ENCODE measurements at regions not wholly inside any gene's neighbourhood (a gene's known extent, or its start where the extent isn't known, plus 50 kb on each side); places are given as distances from the start of the nearest gene placed in this dataset.

GRCh38 chr5:87671146-87671545, 258.4 kb upstream of the CCNH start (continued):
- TF ChIP-seq WHSC1 (IDR thresholded peaks at IDR 0.05; ENCODE audit: low read length): no peak

DNA sequence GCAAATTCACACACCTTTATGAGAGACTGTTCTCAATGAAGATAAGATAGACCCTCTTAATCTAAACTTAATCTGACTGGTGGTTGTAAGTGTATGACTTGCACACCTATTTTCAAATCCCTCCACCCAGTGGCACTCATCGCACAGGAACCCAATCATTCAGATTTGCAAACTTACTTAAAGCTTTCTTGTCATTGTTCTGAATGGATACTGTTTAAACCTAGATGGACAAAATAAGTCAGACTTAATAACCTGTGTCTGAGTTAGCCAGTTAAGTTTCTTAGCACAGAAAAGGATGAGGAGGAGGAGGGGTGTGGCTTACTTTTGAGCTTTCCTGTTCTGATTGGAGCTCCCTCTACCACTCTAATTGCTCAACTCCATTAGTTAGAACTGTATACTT, 252.4 kb upstream of the CCNH start:
- FAIRE-seq: no peak
- Histone ChIP-seq H3K9me3 (replicated peaks; ENCODE audit: control insufficient read depth, insufficient read depth, low read depth, low read length) (no peaks in the 10 kb centered on the region; the same call in 1 of the 2 replicates), H3K4me1 (replicated peaks in 1 of 2; ENCODE audit: control insufficient read depth in 2 of 2, insufficient read depth in 2 of 2, low read length in 2 of 2) (no peaks in the 10 kb centered on the region), H2AFZ (ENCODE audit: low read depth, low read length) (no peak overlapping the region), H3K4me3 (no peak overlapping the region), H3K27me3 (ENCODE audit: control insufficient read depth in 2 of 2, insufficient read depth in 2 of 2, low read length in 2 of 2) (no peaks in the 10 kb centered on the region), H3K9me1 (ENCODE audit: control insufficient read depth, insufficient read depth, low read length) (no peaks in the 10 kb centered on the region), H3K27ac (ENCODE audit: extremely low read depth, low read depth, low read length) (no peak overlapping the region), H3K9ac (ENCODE audit: insufficient read depth in 1 of 2, low read depth in 2 of 2, low read length in 2 of 2) (no peak overlapping the region), H4K20me1 (replicated peaks; ENCODE audit: control insufficient read depth, insufficient read depth, low read length) (no peaks in the 10 kb centered on the region), H3K4me2 (ENCODE audit: insufficient read depth, low read length) (no peak overlapping the region), H3K79me2 (ENCODE audit: control insufficient read depth, insufficient read depth, low read length) (no peaks in the 10 kb centered on the region), H3K36me3 (ENCODE audit: control insufficient read depth, insufficient read depth, low read length) (no peaks in the 10 kb centered on the region)
- intact Hi-C loops (cut with micrococcal nuclease) (no loop called here), in situ Hi-C loops (cut with MboI) (no loop called here)
- ChIA-PET CTCF (ENCODE audit: low intra/inter-chr PET ratio) (no interaction called here), POLR2A (no interaction called here)
- no peak for DNase-seq (ENCODE audit: extremely low read depth in 1 of 4, low spot score in 3 of 4)
- ATAC-seq: no peak
- no TSS peak for BruUV-seq (replicated peaks)
- WGBS (ENCODE audit: insufficient coverage, low coverage, missing lambda C conversion rate): 0% methylated on average over 1 of the region's 1 CpG
- TF ChIP-seq HDGF (IDR thresholded peaks at IDR 0.05) (no peak), RBBP5 (IDR thresholded peaks at IDR 0.05; ENCODE audit: borderline replicate concordance, insufficient read depth, low read length, poor library complexity, severe bottlenecking) (no peak), ZNF77 (CRISPR knock-in tag; IDR thresholded peaks at IDR 0.05) (no peak), ELK3 (CRISPR knock-in tag; IDR thresholded peaks at IDR 0.05) (no peak), HDAC1 (IDR thresholded peaks at IDR 0.05) (no peak), SMAD3 (CRISPR knock-in tag; conservative IDR thresholded peaks at IDR 0.05) (no peak), ZNF583 (CRISPR knock-in tag; IDR thresholded peaks at IDR 0.05) (no peak), TRIM24 (IDR thresholded peaks at IDR 0.05) (no peak), HDAC2 (IDR thresholded peaks at IDR 0.05) (no peak)
- TF ChIP-seq, protein P1, sequence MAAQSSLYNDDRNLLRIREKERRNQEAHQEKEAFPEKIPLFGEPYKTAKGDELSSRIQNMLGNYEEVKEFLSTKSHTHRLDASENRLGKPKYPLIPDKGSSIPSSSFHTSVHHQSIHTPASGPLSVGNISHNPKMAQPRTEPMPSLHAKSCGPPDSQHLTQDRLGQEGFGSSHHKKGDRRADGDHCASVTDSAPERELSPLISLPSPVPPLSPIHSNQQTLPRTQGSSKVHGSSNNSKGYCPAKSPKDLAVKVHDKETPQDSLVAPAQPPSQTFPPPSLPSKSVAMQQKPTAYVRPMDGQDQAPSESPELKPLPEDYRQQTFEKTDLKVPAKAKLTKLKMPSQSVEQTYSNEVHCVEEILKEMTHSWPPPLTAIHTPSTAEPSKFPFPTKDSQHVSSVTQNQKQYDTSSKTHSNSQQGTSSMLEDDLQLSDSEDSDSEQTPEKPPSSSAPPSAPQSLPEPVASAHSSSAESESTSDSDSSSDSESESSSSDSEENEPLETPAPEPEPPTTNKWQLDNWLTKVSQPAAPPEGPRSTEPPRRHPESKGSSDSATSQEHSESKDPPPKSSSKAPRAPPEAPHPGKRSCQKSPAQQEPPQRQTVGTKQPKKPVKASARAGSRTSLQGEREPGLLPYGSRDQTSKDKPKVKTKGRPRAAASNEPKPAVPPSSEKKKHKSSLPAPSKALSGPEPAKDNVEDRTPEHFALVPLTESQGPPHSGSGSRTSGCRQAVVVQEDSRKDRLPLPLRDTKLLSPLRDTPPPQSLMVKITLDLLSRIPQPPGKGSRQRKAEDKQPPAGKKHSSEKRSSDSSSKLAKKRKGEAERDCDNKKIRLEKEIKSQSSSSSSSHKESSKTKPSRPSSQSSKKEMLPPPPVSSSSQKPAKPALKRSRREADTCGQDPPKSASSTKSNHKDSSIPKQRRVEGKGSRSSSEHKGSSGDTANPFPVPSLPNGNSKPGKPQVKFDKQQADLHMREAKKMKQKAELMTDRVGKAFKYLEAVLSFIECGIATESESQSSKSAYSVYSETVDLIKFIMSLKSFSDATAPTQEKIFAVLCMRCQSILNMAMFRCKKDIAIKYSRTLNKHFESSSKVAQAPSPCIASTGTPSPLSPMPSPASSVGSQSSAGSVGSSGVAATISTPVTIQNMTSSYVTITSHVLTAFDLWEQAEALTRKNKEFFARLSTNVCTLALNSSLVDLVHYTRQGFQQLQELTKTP (IDR thresholded peaks at IDR 0.05; ENCODE audit: low read depth in 1 of 2, partially characterized antibody in 2 of 2): no peak
- TF ChIP-seq, protein P2, sequence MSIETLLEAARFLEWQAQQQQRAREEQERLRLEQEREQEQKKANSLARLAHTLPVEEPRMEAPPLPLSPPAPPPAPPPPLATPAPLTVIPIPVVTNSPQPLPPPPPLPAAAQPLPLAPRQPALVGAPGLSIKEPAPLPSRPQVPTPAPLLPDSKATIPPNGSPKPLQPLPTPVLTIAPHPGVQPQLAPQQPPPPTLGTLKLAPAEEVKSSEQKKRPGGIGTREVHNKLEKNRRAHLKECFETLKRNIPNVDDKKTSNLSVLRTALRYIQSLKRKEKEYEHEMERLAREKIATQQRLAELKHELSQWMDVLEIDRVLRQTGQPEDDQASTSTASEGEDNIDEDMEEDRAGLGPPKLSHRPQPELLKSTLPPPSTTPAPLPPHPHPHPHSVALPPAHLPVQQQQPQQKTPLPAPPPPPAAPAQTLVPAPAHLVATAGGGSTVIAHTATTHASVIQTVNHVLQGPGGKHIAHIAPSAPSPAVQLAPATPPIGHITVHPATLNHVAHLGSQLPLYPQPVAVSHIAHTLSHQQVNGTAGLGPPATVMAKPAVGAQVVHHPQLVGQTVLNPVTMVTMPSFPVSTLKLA (conservative IDR thresholded peaks at IDR 0.05): no peak
- TF ChIP-seq, protein P3, sequence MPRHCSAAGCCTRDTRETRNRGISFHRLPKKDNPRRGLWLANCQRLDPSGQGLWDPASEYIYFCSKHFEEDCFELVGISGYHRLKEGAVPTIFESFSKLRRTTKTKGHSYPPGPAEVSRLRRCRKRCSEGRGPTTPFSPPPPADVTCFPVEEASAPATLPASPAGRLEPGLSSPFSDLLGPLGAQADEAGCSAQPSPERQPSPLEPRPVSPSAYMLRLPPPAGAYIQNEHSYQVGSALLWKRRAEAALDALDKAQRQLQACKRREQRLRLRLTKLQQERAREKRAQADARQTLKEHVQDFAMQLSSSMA (CRISPR knock-in tag; IDR thresholded peaks at IDR 0.05): no peak

Measured in K562 (cell line).